ENCODE measurements at regions not wholly inside any gene's neighbourhood (a gene's known extent, or its start where the extent isn't known, plus 50 kb on each side); places are given as distances from the start of the nearest gene placed in this dataset.
A peak's percentile ranks its signal among the peaks of the same experiment; 100 is the strongest.

DNA sequence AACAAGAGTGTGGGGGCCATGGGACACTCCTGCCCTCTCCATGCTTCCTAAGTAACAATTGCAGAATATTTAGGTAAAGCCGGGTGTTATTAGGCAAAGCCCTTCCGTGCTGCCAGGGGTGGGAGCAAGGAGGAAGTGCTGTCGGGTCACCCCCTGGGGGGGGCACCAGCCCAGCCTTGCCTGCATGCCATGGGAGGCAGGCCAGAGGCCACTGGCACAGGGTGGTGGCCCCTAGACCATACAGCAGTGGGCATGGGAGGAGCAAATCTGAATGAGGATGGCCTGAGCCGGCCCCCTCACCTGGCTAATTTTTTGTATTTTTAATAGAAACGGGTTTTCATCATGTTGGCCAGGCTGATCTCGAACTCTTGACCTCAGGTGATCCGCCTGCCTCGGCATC, 355.7 kb upstream of the CDH8 start:
- no CpG with 5 or more reads among the region's 8 CpGs for WGBS (ENCODE audit: insufficient coverage, insufficient read length)

DNA sequence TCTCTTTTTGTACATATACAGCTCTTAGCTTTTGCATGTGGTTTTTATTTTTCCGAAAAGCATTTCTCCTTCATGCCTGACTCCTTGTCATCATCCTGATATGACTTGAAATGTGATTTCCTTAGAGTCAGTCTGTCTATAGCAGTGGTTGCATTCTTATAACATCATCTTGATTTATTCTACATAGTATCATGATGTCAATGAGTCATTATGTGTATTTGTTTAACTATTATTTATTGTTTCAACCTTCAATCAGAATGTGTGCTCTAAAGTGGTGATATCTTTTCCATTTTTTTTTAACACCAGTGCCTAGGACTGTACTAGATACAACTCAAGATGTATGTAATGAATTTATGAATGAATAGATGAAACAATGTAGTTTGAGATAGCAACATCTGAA, 354.9 kb upstream of the CDH8 start:
- no CpG with 5 or more reads among the region's 1 CpG for WGBS (ENCODE audit: insufficient coverage, insufficient read length)
- no peak overlapping the region for H3K4me3 ChIP-seq (ENCODE audit: low read length)
- H3K4me1 ChIP-seq (ENCODE audit: control insufficient read depth, insufficient read depth, low read length) = no peaks in the 10 kb centered on the region
- DNase-seq (ENCODE audit: low read depth, low spot score) = no peak
- no peak overlapping the region for H3K27ac ChIP-seq (ENCODE audit: low read length)
- H3K27me3 ChIP-seq (ENCODE audit: control insufficient read depth, insufficient read depth, low read length) = no peaks in the 10 kb centered on the region
- H3K36me3 ChIP-seq (ENCODE audit: control insufficient read depth, insufficient read depth, low read length) = no peaks in the 10 kb centered on the region
- H3K9me3 ChIP-seq (ENCODE audit: control insufficient read depth, insufficient read depth, low read length) = no peaks in the 10 kb centered on the region

More for the DNA sequence above, 355.7 kb upstream of the CDH8 start:
- no peaks in the 10 kb centered on the region for H3K36me3 ChIP-seq (ENCODE audit: control insufficient read depth, insufficient read depth, low read length)
- DNase-seq (ENCODE audit: low read depth, low spot score) = no peak
- H3K4me3 ChIP-seq (ENCODE audit: low read length) = no peak overlapping the region
- no peak overlapping the region for H3K27ac ChIP-seq (ENCODE audit: low read length)
- no peaks in the 10 kb centered on the region for H3K4me1 ChIP-seq (ENCODE audit: control insufficient read depth, insufficient read depth, low read length)
- H3K27me3 ChIP-seq (ENCODE audit: control insufficient read depth, insufficient read depth, low read length) = no peaks in the 10 kb centered on the region
- H3K9me3 ChIP-seq (ENCODE audit: control insufficient read depth, insufficient read depth, low read length) = no peaks in the 10 kb centered on the region

GRCh38 chr16:62390214-62390613, 354.0 kb upstream of the CDH8 start:
- Histone ChIP-seq H3K36me3 (ENCODE audit: control insufficient read depth, insufficient read depth, low read length) (no peaks in the 10 kb centered on the region), H3K27ac (ENCODE audit: low read length) (no peak overlapping the region), H3K9me3 (ENCODE audit: control insufficient read depth, insufficient read depth, low read length) (no peaks in the 10 kb centered on the region), H3K4me3 (ENCODE audit: low read length) (no peak overlapping the region), H3K4me1 (ENCODE audit: control insufficient read depth, insufficient read depth, low read length) (no peaks in the 10 kb centered on the region), H3K27me3 (ENCODE audit: control insufficient read depth, insufficient read depth, low read length) (no peaks in the 10 kb centered on the region)
- no peak for DNase-seq (ENCODE audit: low read depth, low spot score)

- H3K27ac ChIP-seq (ENCODE audit: low read length) = no peak overlapping the region
- DNase-seq (ENCODE audit: low read depth, low spot score) = no peak
These were observed 350.2 kb upstream of the CDH8 start for GRCh38 chr16:62386411-62386810.

DNA sequence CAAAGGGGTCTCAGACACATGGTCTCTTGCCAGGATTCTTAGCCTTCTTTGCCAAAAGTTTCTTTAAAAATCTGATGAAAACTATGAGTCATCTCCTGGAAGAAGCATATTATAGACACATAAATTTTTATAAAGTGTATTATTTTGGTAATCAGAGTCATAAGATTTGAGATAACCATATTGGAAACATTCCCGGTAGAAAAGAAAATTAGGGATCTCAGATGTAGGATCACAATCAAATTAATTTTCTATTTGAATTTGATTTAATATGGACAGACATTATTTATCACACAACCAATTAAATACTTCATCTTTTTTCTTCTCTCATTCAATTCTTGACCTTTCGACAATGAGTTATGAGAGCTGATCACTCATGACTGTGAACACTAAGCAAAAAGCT, 347.7 kb upstream of the CDH8 start:
- H3K9me3 ChIP-seq (ENCODE audit: control insufficient read depth, insufficient read depth, low read length) = no peaks in the 10 kb centered on the region
- H3K27me3 ChIP-seq (ENCODE audit: control insufficient read depth, insufficient read depth, low read length) = no peaks in the 10 kb centered on the region
- WGBS (ENCODE audit: insufficient coverage, insufficient read length) = no CpG with 5 or more reads among the region's 2 CpGs
- no peak overlapping the region for H3K27ac ChIP-seq (ENCODE audit: low read length)
- no peaks in the 10 kb centered on the region for H3K4me1 ChIP-seq (ENCODE audit: control insufficient read depth, insufficient read depth, low read length)
- no peaks in the 10 kb centered on the region for H3K36me3 ChIP-seq (ENCODE audit: control insufficient read depth, insufficient read depth, low read length)
- DNase-seq (ENCODE audit: low read depth, low spot score) = no peak
- no peak overlapping the region for H3K4me3 ChIP-seq (ENCODE audit: low read length)

More at GRCh38 chr16:62386411-62386810, 350.2 kb upstream of the CDH8 start:
- no peaks in the 10 kb centered on the region for H3K9me3 ChIP-seq (ENCODE audit: control insufficient read depth, insufficient read depth, low read length)
- no CpG with 5 or more reads among the region's 5 CpGs for WGBS (ENCODE audit: insufficient coverage, insufficient read length)
- H3K36me3 ChIP-seq (ENCODE audit: control insufficient read depth, insufficient read depth, low read length) = no peaks in the 10 kb centered on the region
- H3K4me1 ChIP-seq (ENCODE audit: control insufficient read depth, insufficient read depth, low read length) = no peaks in the 10 kb centered on the region
- H3K27me3 ChIP-seq (ENCODE audit: control insufficient read depth, insufficient read depth, low read length) = no peaks in the 10 kb centered on the region
- no peak overlapping the region for H3K4me3 ChIP-seq (ENCODE audit: low read length)

- DNase-seq (ENCODE audit: low read depth, low spot score) = no peak
- Histone ChIP-seq H3K4me3 (ENCODE audit: low read length) (no peak overlapping the region), H3K4me1 (ENCODE audit: control insufficient read depth, insufficient read depth, low read length) (no peaks in the 10 kb centered on the region), H3K27ac (ENCODE audit: low read length) (no peak overlapping the region), H3K36me3 (ENCODE audit: control insufficient read depth, insufficient read depth, low read length) (no peaks in the 10 kb centered on the region), H3K27me3 (ENCODE audit: control insufficient read depth, insufficient read depth, low read length) (no peaks in the 10 kb centered on the region), H3K9me3 (ENCODE audit: control insufficient read depth, insufficient read depth, low read length) (no peaks in the 10 kb centered on the region)
- no CpG with 5 or more reads among the region's 3 CpGs for WGBS (ENCODE audit: insufficient coverage, insufficient read length)
These were observed 334.2 kb upstream of the CDH8 start for GRCh38 chr16:62370445-62370844.

DNA sequence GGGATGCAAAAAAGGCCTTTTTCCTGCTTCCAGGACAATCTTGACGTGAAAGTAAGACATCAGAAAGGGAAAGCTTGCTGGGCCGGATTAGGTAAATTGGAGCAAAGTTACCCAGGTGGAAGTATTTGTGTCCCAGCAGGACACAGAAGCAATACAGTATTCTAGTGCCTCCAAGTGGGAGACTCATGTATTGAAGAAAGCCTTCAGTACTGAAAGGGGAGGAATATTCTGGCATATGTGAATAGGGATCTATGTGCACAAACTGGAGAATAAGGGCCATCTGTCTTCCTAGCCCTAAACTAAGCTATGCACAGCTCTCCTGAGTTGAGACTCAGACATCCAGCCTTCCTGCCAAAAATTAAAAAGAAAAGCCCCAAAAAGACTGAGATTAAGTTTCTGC, 327.3 kb upstream of the CDH8 start:
- no peaks in the 10 kb centered on the region for H3K36me3 ChIP-seq (ENCODE audit: control insufficient read depth, insufficient read depth, low read length)

GRCh38 chr16:62353355-62353754, 317.1 kb upstream of the CDH8 start:
- WGBS (ENCODE audit: insufficient coverage, insufficient read length) = 100% methylated on average over 2 of the region's 2 CpGs
- no peak overlapping the region for H3K4me3 ChIP-seq (ENCODE audit: low read length)
- no peaks in the 10 kb centered on the region for H3K4me1 ChIP-seq (ENCODE audit: control insufficient read depth, insufficient read depth, low read length)
- no peaks in the 10 kb centered on the region for H3K36me3 ChIP-seq (ENCODE audit: control insufficient read depth, insufficient read depth, low read length)
- H3K9me3 ChIP-seq (ENCODE audit: control insufficient read depth, insufficient read depth, low read length) = no peaks in the 10 kb centered on the region
- H3K27ac ChIP-seq (ENCODE audit: low read length) = no peak overlapping the region
- H3K27me3 ChIP-seq (ENCODE audit: control insufficient read depth, insufficient read depth, low read length) = no peaks in the 10 kb centered on the region
- no peak for DNase-seq (ENCODE audit: low read depth, low spot score)

More for the DNA sequence above, 327.3 kb upstream of the CDH8 start:
- H3K9me3 ChIP-seq (ENCODE audit: control insufficient read depth, insufficient read depth, low read length) = no peaks in the 10 kb centered on the region
- WGBS (ENCODE audit: insufficient coverage, insufficient read length) = no CpG with 5 or more reads among the region's 2 CpGs
- peak; percentile 20 for DNase-seq (ENCODE audit: low read depth, low spot score)
- H3K4me1 ChIP-seq (ENCODE audit: control insufficient read depth, insufficient read depth, low read length) = no peaks in the 10 kb centered on the region
- no peak overlapping the region for H3K4me3 ChIP-seq (ENCODE audit: low read length)
- H3K27me3 ChIP-seq (ENCODE audit: control insufficient read depth, insufficient read depth, low read length) = no peaks in the 10 kb centered on the region
- H3K27ac ChIP-seq (ENCODE audit: low read length) = no peak overlapping the region

DNA sequence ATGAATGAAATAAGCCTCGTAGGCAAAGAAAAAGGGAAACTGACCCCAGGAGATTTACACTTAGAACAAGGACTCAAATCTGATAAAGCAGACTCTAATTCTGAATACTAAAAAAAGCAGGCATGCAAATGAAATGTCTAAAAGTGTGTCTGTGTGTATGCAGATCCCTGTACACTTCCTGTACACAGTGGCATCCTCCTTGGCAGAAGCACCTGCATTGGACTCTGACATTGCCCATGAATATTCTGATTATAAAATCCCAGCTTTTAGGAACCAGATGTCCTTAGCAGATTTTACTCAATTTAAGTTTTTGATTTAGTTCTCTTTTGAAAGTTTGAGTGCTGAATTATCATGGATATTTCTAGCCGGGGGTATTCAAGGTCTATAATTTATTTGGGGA, 306.0 kb upstream of the CDH8 start:
- Histone ChIP-seq H3K4me3 (ENCODE audit: low read length) (no peak overlapping the region), H3K9me3 (ENCODE audit: control insufficient read depth, insufficient read depth, low read length) (no peaks in the 10 kb centered on the region), H3K36me3 (ENCODE audit: control insufficient read depth, insufficient read depth, low read length) (no peaks in the 10 kb centered on the region), H3K27ac (ENCODE audit: low read length) (no peak overlapping the region), H3K4me1 (ENCODE audit: control insufficient read depth, insufficient read depth, low read length) (no peaks in the 10 kb centered on the region), H3K27me3 (ENCODE audit: control insufficient read depth, insufficient read depth, low read length) (no peaks in the 10 kb centered on the region)
- no peak for DNase-seq (ENCODE audit: low read depth, low spot score)
- no CpG with 5 or more reads among the region's 2 CpGs for whole genome bisulfite sequencing (ENCODE audit: insufficient coverage, insufficient read length)

DNA sequence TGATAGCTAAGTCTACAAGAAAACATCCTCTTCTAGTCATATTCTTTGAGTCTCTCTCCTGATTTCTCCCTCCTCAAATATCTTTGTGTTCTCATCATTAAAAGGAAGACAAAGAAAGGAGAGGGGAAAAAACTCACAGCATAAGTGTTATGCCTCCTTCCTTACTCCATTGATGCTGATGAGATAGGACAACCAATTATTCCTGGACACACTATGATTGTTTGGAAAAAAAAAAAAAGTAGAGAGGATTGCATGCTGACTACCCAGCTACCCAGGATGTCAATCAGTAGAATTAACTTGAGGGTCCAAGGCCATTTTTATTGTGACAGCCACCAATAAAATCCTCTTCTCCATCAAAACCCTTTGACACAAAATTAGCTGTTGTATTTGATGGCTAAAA, 299.1 kb upstream of the CDH8 start:
- no peak for DNase-seq (ENCODE audit: low read depth, low spot score)
- Histone ChIP-seq H3K4me3 (ENCODE audit: low read length) (no peak overlapping the region), H3K9me3 (ENCODE audit: control insufficient read depth, insufficient read depth, low read length) (no peaks in the 10 kb centered on the region), H3K36me3 (ENCODE audit: control insufficient read depth, insufficient read depth, low read length) (no peaks in the 10 kb centered on the region), H3K27ac (ENCODE audit: low read length) (no peak overlapping the region), H3K27me3 (ENCODE audit: control insufficient read depth, insufficient read depth, low read length) (no peaks in the 10 kb centered on the region), H3K4me1 (ENCODE audit: control insufficient read depth, insufficient read depth, low read length) (no peaks in the 10 kb centered on the region)

- no peak for DNase-seq (ENCODE audit: low read depth, low spot score)
- Histone ChIP-seq H3K4me1 (ENCODE audit: control insufficient read depth, insufficient read depth, low read length) (no peaks in the 10 kb centered on the region), H3K36me3 (ENCODE audit: control insufficient read depth, insufficient read depth, low read length) (no peaks in the 10 kb centered on the region), H3K27me3 (ENCODE audit: control insufficient read depth, insufficient read depth, low read length) (no peaks in the 10 kb centered on the region), H3K4me3 (ENCODE audit: low read length) (no peak overlapping the region), H3K27ac (ENCODE audit: low read length) (no peak overlapping the region), H3K9me3 (ENCODE audit: control insufficient read depth, insufficient read depth, low read length) (no peaks in the 10 kb centered on the region)
- no CpG with 5 or more reads among the region's 2 CpGs for WGBS (ENCODE audit: insufficient coverage, insufficient read length)
These were observed 285.4 kb upstream of the CDH8 start for GRCh38 chr16:62321606-62322005.
